ENCODE measurements at regions not wholly inside any gene's neighbourhood (a gene's known extent, or its start where the extent isn't known, plus 50 kb on each side); places are given as distances from the start of the nearest gene placed in this dataset.

DNA sequence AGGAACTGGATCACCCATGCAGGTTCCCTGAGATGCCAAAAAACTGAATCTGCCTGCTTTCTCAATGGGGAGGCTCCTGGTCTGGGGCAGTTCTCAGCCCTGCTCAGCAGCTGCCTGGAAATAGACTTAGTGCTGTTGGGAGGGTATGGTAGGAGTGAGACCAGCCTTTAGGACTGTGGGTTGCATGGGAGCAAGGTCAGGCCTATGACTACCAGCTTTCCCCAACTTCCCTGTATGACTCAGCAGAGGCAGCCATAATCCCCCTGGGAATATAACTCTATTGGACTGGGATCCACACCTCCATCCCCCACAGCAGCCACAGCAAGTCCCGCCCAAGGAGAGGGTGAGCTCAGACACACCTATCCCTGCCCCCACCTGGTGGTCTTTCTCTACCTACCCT, 87.0 kb downstream of the CFAP44 start:
- Histone ChIP-seq H3K4me3 (replicated peaks in 1 of 3; ENCODE audit: insufficient read depth in 1 of 3, low read depth in 1 of 3, low read length in 3 of 3) (no peak overlapping the region), H3K9me3 (replicated peaks; ENCODE audit: control insufficient read depth, insufficient read depth, low read length) (no peaks in the 10 kb centered on the region), H3K27me3 (ENCODE audit: control insufficient read depth in 2 of 2, insufficient read depth in 2 of 2, low read length in 2 of 2) (no peaks in the 10 kb centered on the region), H3K9ac (replicated peaks; ENCODE audit: extremely low read depth, insufficient read depth, low read length) (no peak overlapping the region), H3K4me2 (ENCODE audit: insufficient read depth, low read length) (no peak overlapping the region), H3K79me2 (ENCODE audit: control insufficient read depth, insufficient read depth, low read length) (no peaks in the 10 kb centered on the region), H2AFZ (ENCODE audit: low read depth, low read length) (no peak overlapping the region), H3K27ac (ENCODE audit: insufficient read depth, low read depth, low read length) (no peak overlapping the region), H3K9me1 (replicated peaks; ENCODE audit: control insufficient read depth, extremely low read depth, insufficient read depth, low read length) (no peaks in the 10 kb centered on the region), H3K36me3 (ENCODE audit: control insufficient read depth in 2 of 2, extremely low read depth in 1 of 2, insufficient read depth in 2 of 2, low read length in 2 of 2) (no peaks in the 10 kb centered on the region), H4K20me1 (replicated peaks; ENCODE audit: control insufficient read depth, extremely low read depth, insufficient read depth, low read length) (no peaks in the 10 kb centered on the region), H3K4me1 (ENCODE audit: control insufficient read depth, extremely low read depth, insufficient read depth, low read length) (no peaks in the 10 kb centered on the region)
- intact Hi-C loops (cut with micrococcal nuclease), result no loop called here
- DNase-seq (ENCODE audit: low read depth, low spot score) (no peak), FAIRE-seq (no peak)
- CTCF ChIA-PET, result interaction anchor here (0.9 to 1.2 kb wide), 2 partner anchors 10 to 66 kb away, joined by 3 to 4 read pairs; no protein-coding TSS in a partner anchor
- POLR2A ChIA-PET, result no interaction called here
- BruUV-seq (replicated peaks), result no TSS peak
- dilution Hi-C loops (cut with MboI; ENCODE audit: extremely low pct_ligation_motif_present, low sequenced_read_pairs), result no loop called here
- no peak for TF ChIP-seq MYC (IDR thresholded peaks at IDR 0.05; ENCODE audit: low read depth, low read length)
- TF ChIP-seq CTCF (IDR thresholded peaks at IDR 0.05; ENCODE audit: extremely low read depth in 1 of 2, insufficient read depth in 1 of 2, low read depth in 1 of 2, low read length in 2 of 2), result no peak
- TF ChIP-seq, protein P1, sequence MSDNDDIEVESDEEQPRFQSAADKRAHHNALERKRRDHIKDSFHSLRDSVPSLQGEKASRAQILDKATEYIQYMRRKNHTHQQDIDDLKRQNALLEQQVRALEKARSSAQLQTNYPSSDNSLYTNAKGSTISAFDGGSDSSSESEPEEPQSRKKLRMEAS (IDR thresholded peaks at IDR 0.05; ENCODE audit: insufficient read depth, insufficient read length), result no peak

- TF ChIP-seq, protein P1 (IDR thresholded peaks at IDR 0.05; ENCODE audit: insufficient read depth, insufficient read length), result no peak
- TF ChIP-seq MYC (IDR thresholded peaks at IDR 0.05; ENCODE audit: low read depth, low read length) (no peak), GATA2 (IDR thresholded peaks at IDR 0.05; ENCODE audit: insufficient read depth, insufficient read length, low read depth, low read length) (no peak), CTCF (IDR thresholded peaks at IDR 0.05; ENCODE audit: extremely low read depth in 1 of 2, insufficient read depth in 1 of 2, low read depth in 1 of 2, low read length in 2 of 2) (no peak), POLR2A (IDR thresholded peaks at IDR 0.05; ENCODE audit: low read depth, low read length) (no peak), POLR2AphosphoS5 (IDR thresholded peaks at IDR 0.05; ENCODE audit: insufficient read depth, low read depth, low read length) (no peak), JUN (IDR thresholded peaks at IDR 0.05; ENCODE audit: borderline replicate concordance, insufficient read depth, insufficient read length, low read depth) (no peak), FOS (IDR thresholded peaks at IDR 0.05; ENCODE audit: borderline replicate concordance, insufficient read depth, low read length) (no peak), EZH2 (IDR thresholded peaks at IDR 0.05; ENCODE audit: borderline replicate concordance, low read depth, low read length, severe bottlenecking) (no peak)
- Histone ChIP-seq H3K27me3 (ENCODE audit: control insufficient read depth in 2 of 2, insufficient read depth in 2 of 2, low read length in 2 of 2) (no peaks in the 10 kb centered on the region), H2AFZ (ENCODE audit: low read depth, low read length) (no peak overlapping the region), H3K9ac (replicated peaks; ENCODE audit: extremely low read depth, insufficient read depth, low read length) (no peak overlapping the region), H3K4me2 (ENCODE audit: insufficient read depth, low read length) (no peak overlapping the region), H3K4me1 (ENCODE audit: control insufficient read depth, extremely low read depth, insufficient read depth, low read length) (no peaks in the 10 kb centered on the region), H3K9me3 (replicated peaks; ENCODE audit: control insufficient read depth, insufficient read depth, low read length) (no peaks in the 10 kb centered on the region), H3K27ac (ENCODE audit: insufficient read depth, low read depth, low read length) (no peak overlapping the region), H3K4me3 (replicated peaks in 1 of 3; ENCODE audit: insufficient read depth in 1 of 3, low read depth in 1 of 3, low read length in 3 of 3) (no peak overlapping the region), H3K79me2 (ENCODE audit: control insufficient read depth, insufficient read depth, low read length) (no peaks in the 10 kb centered on the region), H3K9me1 (replicated peaks; ENCODE audit: control insufficient read depth, extremely low read depth, insufficient read depth, low read length) (no peaks in the 10 kb centered on the region), H4K20me1 (replicated peaks; ENCODE audit: control insufficient read depth, extremely low read depth, insufficient read depth, low read length) (no peaks in the 10 kb centered on the region), H3K36me3 (ENCODE audit: control insufficient read depth in 2 of 2, extremely low read depth in 1 of 2, insufficient read depth in 2 of 2, low read length in 2 of 2) (no peaks in the 10 kb centered on the region)
- no peak for FAIRE-seq
- dilution Hi-C loops (cut with MboI; ENCODE audit: extremely low pct_ligation_motif_present, low sequenced_read_pairs) (no loop called here), intact Hi-C loops (cut with micrococcal nuclease) (no loop called here)
- DNase-seq (ENCODE audit: low read depth, low spot score), result no peak
- BruUV-seq (replicated peaks), result no TSS peak
- ChIA-PET CTCF (interaction anchor here (0.9 to 1.2 kb wide), 2 partner anchors 9 to 66 kb away, joined by 3 to 4 read pairs; no protein-coding TSS in a partner anchor), POLR2A (no interaction called here)
Observed at GRCh38 chr3:113353678-113354077, 87.6 kb downstream of the CFAP44 start.

Data from endothelial cell of umbilical vein (primary cell).